Stimulated activated effector memory CD8-positive, alpha-beta T cell treated with anti-CD3 and anti-CD28 coated beads, Interleukin-12 subunit alpha, Interleukin-12 subunit beta, amount 100 ng/mL, for 72 hours (primary cell): ENCODE measurements at regions not wholly inside any gene's neighbourhood (a gene's known extent, or its start where the extent isn't known, plus 50 kb on each side); places are given as distances from the start of the nearest gene placed in this dataset.
"Not testable (repeated sequence)": the region's sequence is repeated elsewhere in the genome, so short reads cannot be mapped to it uniquely, and the experiment has no call there.

ENCODE experiments used
- ATAC-seq: fragments of 150-1000 bp; cut with Tn5 transposase; 2 replicates; pipeline ENCODE4 v1.10.0; 2021
- DNase-seq, 2 donors: peaks; one replicate each; pipeline ENCODE4 v3.0.0; 2021 to 2022; ENCODE audit warnings: low spot score in 2 of 2
- H3K27ac Mint-ChIP-seq: one replicate; pipeline ENCODE4 v1.8.0; 2022; ENCODE audit warnings: mild to moderate bottlenecking, mixed read lengths
- H3K36me3 Mint-ChIP-seq: one replicate; pipeline ENCODE4 v1.8.0; 2022; ENCODE audit warnings: mild to moderate bottlenecking, mixed read lengths
- H3K4me1 Mint-ChIP-seq: one replicate; pipeline ENCODE4 v1.8.0; 2022; ENCODE audit warnings: mixed read lengths
- H3K4me3 Mint-ChIP-seq: one replicate; pipeline ENCODE4 v1.8.0; 2022; ENCODE audit warnings: mild to moderate bottlenecking, mixed read lengths
- H3K9me3 Mint-ChIP-seq: one replicate; pipeline ENCODE4 v1.8.0; 2022; ENCODE audit warnings: mixed read lengths

DNA sequence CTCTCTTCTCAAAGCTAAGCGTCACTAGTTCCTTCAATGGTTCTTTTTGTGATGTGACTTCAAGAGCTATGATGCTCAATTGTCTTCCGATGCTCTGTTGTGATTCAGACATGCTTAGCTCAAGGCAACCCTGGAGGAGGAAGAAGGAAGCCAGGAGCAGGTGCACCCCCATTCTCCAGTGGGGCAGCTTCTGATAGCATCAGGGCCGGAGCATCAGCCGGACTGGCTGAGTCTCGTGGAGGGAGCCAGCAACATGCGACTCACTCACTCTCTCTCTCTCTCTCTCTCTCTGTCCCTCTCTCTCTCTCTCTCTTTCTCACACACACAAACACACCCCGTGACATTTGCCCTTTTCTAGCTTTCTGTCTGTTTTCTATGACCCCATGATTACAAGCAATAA, 140.2 kb downstream of the HSD17B3 start:
- no peaks in the 10 kb centered on the region for H3K9me3 Mint-ChIP-seq
- no peak overlapping the region for H3K4me3 Mint-ChIP-seq
- DNase-seq, result no peak
- H3K4me1 Mint-ChIP-seq, result peaks cover 20% of the 10 kb centered on the region
- H3K36me3 Mint-ChIP-seq, result peaks cover 6% of the 10 kb centered on the region
- H3K27ac Mint-ChIP-seq, result no peak overlapping the region
- ATAC-seq, result no peak

DNA sequence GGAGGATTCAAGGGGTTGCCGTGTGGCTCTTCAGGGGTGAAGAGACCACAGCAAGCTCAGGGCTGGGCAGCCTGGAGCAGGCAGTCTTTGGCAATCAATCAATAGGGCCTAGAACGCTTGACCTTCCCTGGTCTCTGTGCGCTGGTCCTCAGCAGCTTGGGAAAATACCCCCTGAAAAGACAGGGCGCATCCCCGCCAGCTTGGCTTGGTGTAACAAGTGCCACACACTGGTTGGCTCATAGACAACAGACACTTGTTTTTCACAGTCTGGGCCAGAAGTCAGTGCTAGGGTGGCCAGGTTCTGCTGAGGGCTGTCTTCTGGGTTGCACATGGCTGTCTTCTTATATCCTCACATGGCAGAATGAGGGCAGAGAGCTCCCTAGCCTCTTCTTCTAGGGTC, 141.1 kb downstream of the HSD17B3 start:
- Mint-ChIP-seq H3K4me3 (no peak overlapping the region), H3K36me3 (peaks cover 6% of the 10 kb centered on the region), H3K27ac (no peak overlapping the region), H3K4me1 (peaks cover 20% of the 10 kb centered on the region), H3K9me3 (no peaks in the 10 kb centered on the region)
- DNase-seq (no peak), ATAC-seq (no peak)

DNA sequence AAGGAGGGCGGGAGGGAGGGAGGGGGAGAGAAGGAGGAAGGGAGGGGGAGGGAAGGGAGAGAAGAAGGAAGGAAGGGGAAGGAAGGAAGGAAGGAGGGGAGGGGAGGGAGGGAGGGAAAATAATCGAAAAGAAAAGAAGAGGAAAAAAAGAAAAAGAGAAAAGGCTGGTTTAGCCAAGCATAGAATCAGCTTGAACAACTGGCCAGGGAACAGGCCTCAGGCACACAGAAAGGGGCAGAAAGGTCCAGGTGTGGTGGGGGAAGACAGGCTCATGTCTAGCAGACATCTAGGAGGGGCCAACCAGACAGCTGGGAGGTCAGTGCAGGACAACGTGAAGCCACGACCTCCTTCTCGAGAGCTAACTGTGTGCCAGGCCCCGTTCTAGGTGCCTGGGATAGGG, 141.8 kb downstream of the HSD17B3 start:
- Mint-ChIP-seq H3K27ac (no peak overlapping the region), H3K4me3 (no peak overlapping the region), H3K4me1 (peaks cover 20% of the 10 kb centered on the region), H3K36me3 (peaks cover 6% of the 10 kb centered on the region), H3K9me3 (no peaks in the 10 kb centered on the region)
- ATAC-seq (no peak), DNase-seq (no peak)

DNA sequence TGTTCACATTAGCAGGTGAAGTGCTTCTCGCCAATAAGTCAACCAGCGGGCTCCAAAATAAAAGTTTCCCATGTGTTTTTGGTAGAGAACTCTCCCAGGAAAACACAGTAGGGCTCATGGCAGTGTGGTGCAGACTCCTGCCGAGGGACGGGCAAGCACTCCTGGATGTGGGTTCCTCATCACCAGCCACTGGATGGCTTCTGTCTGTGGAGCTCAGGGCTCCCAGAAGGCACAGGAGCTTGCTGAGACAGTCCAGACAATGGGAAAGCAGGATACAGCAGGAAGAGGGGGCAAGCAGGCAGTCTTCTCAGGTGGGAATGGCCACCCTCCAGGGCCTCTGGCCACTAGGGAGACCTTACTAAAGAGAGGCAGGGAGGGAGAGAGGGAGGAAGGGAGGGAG, 142.4 kb downstream of the HSD17B3 start:
- no peak for DNase-seq
- Mint-ChIP-seq H3K4me3 (no peak overlapping the region), H3K9me3 (no peaks in the 10 kb centered on the region), H3K27ac (no peak overlapping the region), H3K36me3 (peaks cover 6% of the 10 kb centered on the region), H3K4me1 (peaks cover 20% of the 10 kb centered on the region)
- ATAC-seq, result no peak

DNA sequence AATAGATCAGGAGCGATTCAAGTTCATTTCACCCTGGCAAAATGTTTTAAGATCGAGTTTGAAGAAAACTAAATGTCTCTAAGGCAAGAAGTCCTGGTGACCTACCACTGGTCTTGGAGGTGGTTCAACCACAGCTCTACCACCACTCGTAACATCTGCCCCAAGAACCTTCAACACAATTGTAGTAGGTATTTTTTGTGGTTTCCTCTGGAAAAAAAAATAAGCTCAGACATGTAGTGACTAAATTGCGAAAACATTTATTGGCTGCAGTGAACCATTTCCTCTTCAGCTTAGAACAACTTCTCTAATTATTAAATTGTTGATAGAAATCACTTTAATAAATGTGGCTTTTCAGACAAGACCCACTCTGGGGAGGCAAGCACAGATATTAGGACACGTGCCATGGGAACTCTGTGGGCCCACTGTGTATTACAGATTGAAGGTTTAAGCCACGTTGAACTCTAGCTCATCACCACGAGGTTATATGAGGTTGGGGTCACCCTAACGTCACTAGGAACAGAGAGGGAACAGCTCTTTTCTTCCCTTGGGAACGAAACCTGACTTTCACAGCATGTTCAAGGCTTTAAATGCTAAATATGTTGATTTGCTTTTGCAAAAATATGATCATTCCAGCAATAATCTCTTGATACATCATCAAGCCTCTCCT, 142.9 kb downstream of the HSD17B3 start:
- ATAC-seq, result no peak
- H3K27ac Mint-ChIP-seq, result no peak overlapping the region
- peaks cover 6% of the 10 kb centered on the region for H3K36me3 Mint-ChIP-seq
- no peak overlapping the region for H3K4me3 Mint-ChIP-seq
- DNase-seq, result no peak
- H3K4me1 Mint-ChIP-seq, result peaks cover 20% of the 10 kb centered on the region
- H3K9me3 Mint-ChIP-seq, result no peaks in the 10 kb centered on the region

DNA sequence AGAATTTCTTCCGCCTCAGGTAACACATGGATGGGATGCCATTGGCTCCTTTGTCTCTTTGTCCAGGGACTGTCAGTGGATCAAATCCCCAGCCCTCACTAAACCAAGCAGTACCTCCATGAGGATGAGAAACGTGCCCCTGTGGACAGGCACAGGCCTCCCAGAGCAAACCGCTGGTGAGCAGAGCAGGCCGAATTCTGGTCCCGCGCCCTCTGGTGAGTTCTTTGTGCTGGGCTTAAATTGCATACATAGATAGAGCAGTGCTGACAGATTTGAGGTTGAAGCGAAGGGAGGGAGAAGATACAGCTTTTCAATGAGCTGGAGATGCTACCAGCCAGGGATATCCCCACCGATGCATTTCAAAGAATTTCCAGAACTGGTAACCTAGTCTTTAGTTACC, 143.8 kb downstream of the HSD17B3 start:
- no peak overlapping the region for H3K27ac Mint-ChIP-seq

DNA sequence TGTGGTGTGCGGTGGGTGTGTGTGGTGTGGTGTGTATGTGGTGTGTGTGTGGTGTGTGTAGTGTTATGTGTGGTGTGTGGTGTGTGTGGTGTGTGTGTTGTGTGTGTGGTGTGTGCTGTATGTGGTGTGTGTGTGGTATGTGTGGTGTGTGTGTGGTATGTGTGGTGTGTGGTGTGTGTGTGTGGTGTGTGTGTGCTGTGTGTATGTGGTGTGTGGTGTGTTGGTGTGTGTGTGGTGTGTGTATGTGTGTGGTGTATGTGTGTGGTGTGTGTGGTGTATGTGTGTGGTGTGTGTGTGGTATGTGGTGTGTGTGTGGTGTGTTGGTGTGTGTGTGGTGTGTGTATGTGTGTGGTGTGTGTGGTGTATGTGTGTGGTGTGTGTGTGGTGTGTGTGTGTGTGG, 144.3 kb downstream of the HSD17B3 start:
- H3K27ac Mint-ChIP-seq, result no peak overlapping the region
- ATAC-seq, result no peak
- H3K4me1 Mint-ChIP-seq, result peaks cover 20% of the 10 kb centered on the region
- H3K4me3 Mint-ChIP-seq, result no peak overlapping the region
- H3K9me3 Mint-ChIP-seq, result no peaks in the 10 kb centered on the region
- peaks cover 6% of the 10 kb centered on the region for H3K36me3 Mint-ChIP-seq
- no peak for DNase-seq

More for the DNA sequence above, 143.8 kb downstream of the HSD17B3 start:
- Mint-ChIP-seq H3K4me3 (no peak overlapping the region), H3K9me3 (no peaks in the 10 kb centered on the region), H3K36me3 (peaks cover 6% of the 10 kb centered on the region), H3K4me1 (peaks cover 20% of the 10 kb centered on the region)
- DNase-seq (no peak), ATAC-seq (no peak)

DNA sequence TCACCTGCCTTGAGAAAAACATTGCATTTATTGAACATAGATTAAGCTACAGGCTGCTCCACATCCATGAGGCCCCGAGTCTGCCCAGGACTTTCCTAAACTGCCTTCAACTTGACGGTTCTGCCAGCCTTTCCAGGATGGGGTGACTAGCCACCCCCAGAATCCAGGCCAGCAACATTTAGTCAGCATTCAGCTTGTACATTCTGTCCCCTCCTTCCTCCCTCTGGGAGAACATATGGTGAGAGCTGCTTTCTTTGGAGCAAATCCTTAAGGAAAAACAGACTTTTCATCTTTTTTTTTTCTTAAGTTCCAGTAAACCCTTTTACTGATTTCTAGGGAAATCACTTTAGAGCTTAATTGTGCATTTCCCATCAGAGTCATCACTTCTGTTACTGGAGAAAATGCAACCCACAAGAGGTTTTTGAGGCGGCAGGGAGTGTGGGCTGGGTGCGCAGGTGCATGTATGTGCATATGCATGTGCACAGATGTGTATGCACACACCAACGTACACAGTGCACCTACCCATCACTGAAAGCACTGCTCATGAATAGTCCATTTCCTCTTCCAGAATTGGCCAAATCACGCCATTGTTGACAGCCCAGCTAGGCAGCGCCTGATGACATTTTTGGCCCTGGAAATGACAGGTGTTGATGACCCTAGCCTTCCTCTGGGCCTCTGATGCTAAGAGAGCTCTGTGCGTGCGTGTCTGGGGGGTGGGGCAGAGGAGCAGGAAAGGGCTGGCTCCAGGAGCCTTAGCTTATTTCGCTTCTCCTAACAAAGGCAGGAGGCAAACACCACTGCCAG, 145.6 kb downstream of the HSD17B3 start:
- H3K9me3 Mint-ChIP-seq, result no peaks in the 10 kb centered on the region
- H3K4me1 Mint-ChIP-seq, result peaks cover 20% of the 10 kb centered on the region
- H3K4me3 Mint-ChIP-seq, result no peak overlapping the region
- DNase-seq (no peak), ATAC-seq (no peak)
- H3K27ac Mint-ChIP-seq, result no peak overlapping the region
- peaks cover 6% of the 10 kb centered on the region for H3K36me3 Mint-ChIP-seq

DNA sequence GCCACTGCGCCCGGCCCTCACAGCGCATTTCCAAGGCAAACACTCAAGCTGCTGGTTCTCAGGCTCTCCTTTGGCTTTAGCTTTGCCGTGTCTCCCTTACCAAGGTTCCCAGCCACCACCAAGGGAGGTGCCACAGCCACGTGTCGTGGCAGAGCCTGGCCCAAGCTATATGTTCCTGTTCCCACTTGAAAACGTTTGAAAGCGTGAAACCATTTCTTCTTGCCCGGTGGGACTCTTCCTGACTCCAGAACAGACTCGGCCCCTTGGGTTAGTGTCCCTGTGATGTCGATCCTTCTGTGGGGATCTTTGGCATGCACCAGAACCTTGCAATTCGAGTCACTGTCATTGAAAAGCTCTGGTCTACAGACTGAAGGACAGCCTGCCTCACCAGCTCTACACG, 147.9 kb downstream of the HSD17B3 start:
- no peak for DNase-seq
- Mint-ChIP-seq H3K27ac (no peak overlapping the region), H3K36me3 (peaks cover 12% of the 10 kb centered on the region), H3K9me3 (no peaks in the 10 kb centered on the region), H3K4me3 (no peak overlapping the region), H3K4me1 (peaks cover 34% of the 10 kb centered on the region)
- ATAC-seq, result no peak

DNA sequence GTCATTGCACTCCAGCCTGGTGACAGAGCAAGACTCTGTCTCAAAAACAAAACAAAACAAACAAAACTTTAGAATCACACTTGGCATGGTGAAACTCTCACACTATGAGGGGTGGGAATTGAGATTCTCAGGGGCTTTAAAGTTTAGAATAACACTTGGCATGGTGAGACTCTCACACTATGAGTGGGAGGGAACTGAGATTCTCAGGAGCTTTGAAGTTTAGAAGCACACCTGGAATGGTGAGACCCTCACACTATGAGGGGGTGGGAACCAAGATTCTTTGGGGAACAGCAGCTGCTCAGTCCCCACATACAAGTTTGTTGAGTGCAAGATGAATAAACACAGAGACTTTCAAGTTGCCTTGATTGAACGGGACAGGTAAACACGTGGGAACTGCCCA, 149.4 kb downstream of the HSD17B3 start:
- no peaks in the 10 kb centered on the region for H3K9me3 Mint-ChIP-seq
- H3K36me3 Mint-ChIP-seq, result peaks cover 8% of the 10 kb centered on the region
- no peak for ATAC-seq
- no peak overlapping the region for H3K27ac Mint-ChIP-seq
- DNase-seq, result no peak
- peaks cover 19% of the 10 kb centered on the region for H3K4me1 Mint-ChIP-seq
- no peak overlapping the region for H3K4me3 Mint-ChIP-seq

DNA sequence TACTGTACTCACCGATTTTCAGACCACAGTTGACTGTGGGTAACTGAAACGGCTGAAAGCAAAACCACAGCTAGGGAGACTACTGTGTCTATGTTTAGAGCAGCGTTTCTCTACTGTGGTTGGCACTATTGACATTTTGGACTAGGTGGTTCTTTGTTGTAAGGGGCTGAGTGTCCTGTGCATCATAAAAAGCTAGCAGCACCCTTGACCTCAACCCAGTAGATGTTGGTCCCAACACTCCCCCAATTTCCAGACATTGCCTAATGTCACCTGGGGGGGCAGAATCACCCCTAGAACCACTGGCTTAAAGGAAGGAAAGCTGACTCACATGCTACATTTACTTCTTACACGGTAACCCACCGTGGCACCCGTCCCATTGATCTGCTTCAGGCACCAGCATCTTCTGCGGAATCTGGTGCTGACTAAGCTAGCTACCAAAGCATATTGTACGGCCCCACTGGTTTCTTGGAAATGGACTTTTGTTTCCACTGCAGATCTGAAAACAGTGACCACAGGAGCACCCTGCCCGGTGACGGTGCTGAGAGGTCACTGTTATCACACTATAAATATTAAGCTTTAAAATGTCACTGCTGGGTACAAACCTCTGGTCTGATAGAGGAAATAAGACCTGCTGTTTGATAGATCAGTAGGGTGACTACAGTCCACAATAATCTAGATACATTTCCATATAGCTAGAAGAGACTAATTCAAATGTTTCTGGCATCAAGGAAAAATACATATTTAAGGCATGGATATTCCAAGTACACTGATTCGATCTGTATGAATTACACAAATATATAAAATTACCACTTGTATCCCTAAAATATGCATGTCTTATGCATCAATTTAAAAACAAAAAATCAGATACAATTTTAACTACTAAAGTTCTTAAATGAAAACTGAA, 151.4 kb downstream of the HSD17B3 start:
- Mint-ChIP-seq H3K9me3 (no peaks in the 10 kb centered on the region), H3K4me1 (peaks cover 28% of the 10 kb centered on the region), H3K27ac (peak overlapping the region; percentile 67), H3K36me3 (peaks cover 7% of the 10 kb centered on the region), H3K4me3 (peak overlapping the region; percentile 57)
- peak; percentile 94 for ATAC-seq
- peak; percentile 35 to 81 for DNase-seq

DNA sequence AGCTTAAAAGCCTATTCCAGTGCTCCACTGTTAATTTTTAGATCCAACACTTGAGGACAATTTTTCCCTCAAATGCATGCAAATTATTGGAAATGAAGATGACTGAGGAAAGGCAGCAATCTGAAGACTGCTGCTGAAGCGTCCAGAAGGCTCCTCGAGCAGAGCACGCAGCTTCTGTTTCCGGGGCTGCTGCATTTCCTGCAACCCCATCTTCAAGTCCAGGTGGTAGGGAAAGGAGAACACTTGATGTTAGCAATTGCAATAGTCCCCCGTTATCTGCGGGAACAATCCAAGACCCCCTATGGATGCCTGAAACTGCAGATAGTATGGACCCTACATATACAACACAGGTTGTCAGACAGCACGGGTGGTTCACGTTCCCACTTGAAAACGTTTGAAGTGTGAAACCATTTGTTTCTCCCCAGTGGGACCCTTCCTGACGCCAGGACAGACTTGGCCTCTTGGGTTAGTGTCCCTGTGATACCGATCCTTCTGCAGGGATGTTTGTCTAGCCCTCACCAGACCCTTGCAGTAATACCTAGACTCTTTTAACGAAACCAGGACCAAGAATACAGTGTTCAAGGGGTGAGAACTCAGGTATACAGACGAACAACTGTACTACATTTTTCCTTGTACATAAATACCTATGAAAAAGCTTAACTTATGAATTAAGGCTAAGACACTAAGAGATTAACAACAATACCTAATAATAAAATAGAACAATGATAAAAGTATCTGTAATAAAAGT, 152.3 kb downstream of the HSD17B3 start:
- Mint-ChIP-seq H3K36me3 (peaks cover 7% of the 10 kb centered on the region), H3K9me3 (no peaks in the 10 kb centered on the region), H3K27ac (peak overlapping the region; percentile 67), H3K4me1 (peaks cover 28% of the 10 kb centered on the region), H3K4me3 (peak overlapping the region; percentile 57)
- DNase-seq, result no peak
- no peak for ATAC-seq

DNA sequence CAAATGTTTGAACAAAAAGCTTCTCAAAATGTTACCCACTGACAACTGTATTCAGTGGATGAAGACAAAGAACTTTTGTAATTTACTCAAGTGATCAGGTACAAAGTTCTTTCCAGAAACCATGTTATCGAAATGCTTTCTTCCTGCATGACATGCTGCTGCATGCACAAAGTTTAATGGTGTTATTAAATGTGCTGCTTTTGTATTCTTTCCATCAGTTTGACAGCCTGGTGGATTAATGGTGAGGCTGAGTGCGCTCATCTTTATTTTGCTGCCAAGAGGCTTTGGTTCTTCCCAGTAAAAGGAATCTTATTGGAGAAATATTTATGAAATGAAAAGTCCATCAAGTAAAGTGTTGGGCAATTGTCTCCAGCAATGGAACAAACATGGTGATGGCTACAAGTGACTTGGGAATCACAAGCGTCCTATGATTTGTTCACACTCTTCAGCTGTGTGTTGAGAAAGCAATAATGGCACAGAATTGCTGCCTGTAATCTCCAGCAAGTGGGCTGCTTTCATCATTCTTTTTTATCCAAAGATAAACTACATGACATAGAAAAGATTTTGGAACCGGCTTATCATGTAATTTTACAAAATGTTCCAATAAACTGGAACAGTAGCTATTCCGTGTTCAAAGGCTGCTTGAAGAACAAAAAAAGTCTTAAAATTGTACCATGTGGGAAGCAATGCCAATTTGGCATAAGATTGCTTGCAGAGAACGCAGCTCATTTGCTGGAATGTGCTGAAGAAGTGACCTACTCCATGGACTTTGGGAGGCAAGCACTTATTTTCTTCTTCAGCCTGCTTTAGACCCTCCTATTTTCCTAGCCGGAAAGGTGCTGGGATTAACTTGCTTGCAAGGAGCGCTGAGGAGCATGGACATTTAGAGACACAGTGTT, 153.1 kb downstream of the HSD17B3 start:
- Mint-ChIP-seq H3K9me3 (no peaks in the 10 kb centered on the region), H3K4me3 (no peak overlapping the region), H3K4me1 (peaks cover 28% of the 10 kb centered on the region), H3K36me3 (peaks cover 7% of the 10 kb centered on the region), H3K27ac (no peak overlapping the region)
- no peak for DNase-seq
- ATAC-seq, result no peak

DNA sequence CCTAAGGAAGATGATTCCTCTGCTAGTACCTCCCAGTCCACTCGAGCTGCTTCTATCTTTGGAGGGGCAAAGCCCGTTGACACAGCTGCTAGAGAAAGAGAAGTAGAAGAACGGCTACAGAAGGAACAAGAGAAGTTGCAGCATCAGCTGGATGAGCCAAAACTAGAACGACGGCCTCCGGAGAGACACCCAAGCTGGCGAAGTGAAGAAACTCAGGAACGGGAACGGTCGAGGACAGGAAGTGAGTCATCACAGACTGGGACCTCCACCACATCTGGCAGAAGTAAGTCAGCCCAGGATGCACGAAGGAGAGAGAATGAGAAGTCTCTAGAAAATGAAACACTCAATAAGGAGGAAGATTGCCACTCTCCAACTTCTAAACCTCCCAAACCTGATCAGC, 154.9 kb downstream of the HSD17B3 start:
- not testable (repeated sequence) for DNase-seq, H3K27ac Mint-ChIP-seq, H3K36me3 Mint-ChIP-seq, H3K9me3 Mint-ChIP-seq, ATAC-seq
- Mint-ChIP-seq H3K4me1 (peaks cover 28% of the 10 kb centered on the region), H3K4me3 (peak overlapping the region; percentile 36)
